Panc1 (cell line): ENCODE measurements at regions not wholly inside any gene's neighbourhood (a gene's known extent, or its start where the extent isn't known, plus 50 kb on each side); places are given as distances from the start of the nearest gene placed in this dataset.

Source experiments
- ATAC-seq: fragments of 200-7000 bp; cut with Tn5 transposase; 2 replicates; pipeline ENCODE4 v1.9.1; 2020; ENCODE audit warnings: mild to moderate bottlenecking, moderate library complexity
- BruUV-seq: library from RNA; stranded (reverse); fragments of 400-500 nt; replicated peaks from 2 replicates; lab custom pipeline; 2021; lab: Mats Ljungman, UMichigan
- CTCF ChIA-PET: fragments of 300-600 bp; sonication (Branson Sonifier 250); formaldehyde crosslinking; loops from one replicate; lab custom pipeline; 2022; ENCODE audit warnings: antibody characterized with exemption; lab: Charles Lee
- POLR2A ChIA-PET: fragments of 300-600 bp; sonication (Branson Sonifier 250); formaldehyde crosslinking; loops from one replicate; lab custom pipeline; 2022; ENCODE audit warnings: antibody characterized with exemption; lab: Charles Lee
- DNase-seq: peaks from one replicate; pipeline ENCODE4 v3.0.0-alpha.2; 2010; ENCODE audit warnings: low read depth, low spot score
- H3K27ac ChIP-seq: 2 replicates; pipeline ENCODE4 v1.5.1; 2011; ENCODE audit warnings: mild to moderate bottlenecking, low read length, inconsistent platforms
- H3K27me3 ChIP-seq: fragments of 200-500 bp; sonication (Bioruptor generic); 2 replicates; pipeline ENCODE4 v1.6.0; 2014; ENCODE audit warnings: low read length, inconsistent platforms; ENCODE audit not compliant: control insufficient read depth, insufficient read depth
- H3K36me3 ChIP-seq: fragments of 200-500 bp; sonication (Bioruptor generic); 2 replicates; pipeline ENCODE4 v1.5.1; 2014; ENCODE audit warnings: inconsistent platforms, mild to moderate bottlenecking, low read length, moderate library complexity; ENCODE audit not compliant: control insufficient read depth, insufficient read depth
- H3K4me1 ChIP-seq: 2 replicates; pipeline ENCODE4 v1.5.1; 2011; ENCODE audit warnings: inconsistent platforms, mild to moderate bottlenecking, low read length, moderate library complexity; ENCODE audit not compliant: control insufficient read depth, insufficient read depth
- H3K4me3 ChIP-seq, 2 experiments: 2 replicates each; pipeline ENCODE4 v1.5.1; 2011 to 2012; ENCODE audit warnings: low read depth in 2 of 2, low read length in 2 of 2, mild to moderate bottlenecking in 2 of 2, inconsistent platforms in 1 of 2, moderate library complexity in 1 of 2
- H3K9me3 ChIP-seq: fragments of 200-500 bp; sonication (Bioruptor generic); 2 replicates; pipeline ENCODE4 v1.5.1; 2014; ENCODE audit warnings: low read depth, mild to moderate bottlenecking, inconsistent platforms, low read length, moderate library complexity; ENCODE audit not compliant: control insufficient read depth, insufficient read depth
- CTCF ChIP-seq: fragments of 450-650 bp; IDR thresholded peaks from 2 replicates; pipeline ENCODE4 v1.5.1; 2017; ENCODE audit warnings: mild to moderate bottlenecking
- POLR2AphosphoS5 ChIP-seq: IDR thresholded peaks from 2 replicates; pipeline ENCODE4 v1.6.1; 2012; ENCODE audit warnings: mild to moderate bottlenecking, low read depth, low read length, moderate library complexity
- REST ChIP-seq, 2 experiments: IDR thresholded peaks; 2 replicates each; pipeline ENCODE4 v1.6.1; 2011 to 2012; ENCODE audit warnings: low read depth in 2 of 2, control low read depth in 1 of 2, low read length in 1 of 2, mild to moderate bottlenecking in 1 of 2, moderate library complexity in 1 of 2; ENCODE audit not compliant: insufficient read depth in 1 of 2
- SIN3A ChIP-seq: IDR thresholded peaks from 2 replicates; pipeline ENCODE4 v1.6.1; 2012; ENCODE audit warnings: low read depth, mild to moderate bottlenecking, low read length, moderate library complexity, borderline replicate concordance; ENCODE audit not compliant: insufficient read depth
- TCF7L2 ChIP-seq: IDR thresholded peaks from 2 replicates; pipeline ENCODE4 v1.6.1; 2011; ENCODE audit warnings: mild to moderate bottlenecking, low read depth, low read length, inconsistent platforms
- in situ Hi-C: cut with HindIII; loops from 2 replicates; pipeline ENCODE4 v1.10.0; 2016; ENCODE audit warnings: low sequenced_read_pairs, low pct_unique_long_range_greater_than_20kb
- intact Hi-C: fragments of 100-400 bp; cut with micrococcal nuclease; formaldehyde crosslinking; loops from one replicate; pipeline ENCODE4 v1.10.0; 2022; ENCODE audit not compliant: unreplicated experiment

GRCh38 chr10:76723844-76724243, 913.8 kb downstream of the KCNMA1 start:
- Histone ChIP-seq H3K27me3 (peaks cover 17% of the 10 kb centered on the region), H3K9me3 (no peaks in the 10 kb centered on the region), H3K4me3 (no peak overlapping the region), H3K27ac (no peak overlapping the region), H3K4me1 (no peaks in the 10 kb centered on the region), H3K36me3 (no peaks in the 10 kb centered on the region)
- ChIA-PET POLR2A (no interaction called here), CTCF (no interaction called here)
- BruUV-seq, result no TSS peak
- DNase-seq, result no peak
- no peak for ATAC-seq
- in situ Hi-C loops (no loop called here), intact Hi-C loops (no loop called here)
- TF ChIP-seq TCF7L2 (no peak), REST (IDR thresholded peaks at IDR 0.05; ENCODE audit: insufficient read depth in 1 of 2, low read depth in 2 of 2, low read length in 1 of 2) (no peak), CTCF (no peak), POLR2AphosphoS5 (no peak), SIN3A (no peak)

- Histone ChIP-seq H3K27ac (no peak overlapping the region), H3K27me3 (peaks cover 16% of the 10 kb centered on the region), H3K4me3 (no peak overlapping the region), H3K4me1 (no peaks in the 10 kb centered on the region), H3K9me3 (no peaks in the 10 kb centered on the region), H3K36me3 (no peaks in the 10 kb centered on the region)
- ChIA-PET POLR2A (no interaction called here), CTCF (no interaction called here)
- in situ Hi-C loops (no loop called here), intact Hi-C loops (no loop called here)
- DNase-seq, result no peak
- BruUV-seq, result no TSS peak
- TF ChIP-seq POLR2AphosphoS5, result no peak
- no peak for TF ChIP-seq CTCF
- TF ChIP-seq TCF7L2, result no peak
- no peak for TF ChIP-seq REST (IDR thresholded peaks at IDR 0.05; ENCODE audit: insufficient read depth in 1 of 2, low read depth in 2 of 2, low read length in 1 of 2)
- no peak for TF ChIP-seq SIN3A
- ATAC-seq, result no peak
These were observed 915.6 kb downstream of the KCNMA1 start for GRCh38 chr10:76721891-76722505.
